ENCODE measurements at regions not wholly inside any gene's neighbourhood (a gene's known extent, or its start where the extent isn't known, plus 50 kb on each side); places are given as distances from the start of the nearest gene placed in this dataset.
"Not testable (repeated sequence)": the region's sequence is repeated elsewhere in the genome, so short reads cannot be mapped to it uniquely, and the experiment has no call there.

- no peak for DNase-seq
Observed at GRCh38 chr6:150456466-150456865, 87.7 kb downstream of the IYD start.

- no peak for DNase-seq
Observed at GRCh38 chr6:150456902-150457643, 88.3 kb downstream of the IYD start.

- no peak for DNase-seq
Observed at GRCh38 chr6:150458579-150458978, 89.8 kb downstream of the IYD start.

GRCh38 chr6:150463852-150464251 is 95.0 kb downstream of the IYD start:
- no peak for DNase-seq

GRCh38 chr6:150464966-150465365 is 96.2 kb downstream of the IYD start:
- no peak for DNase-seq

- DNase-seq, result no peak
Observed at GRCh38 chr6:150465610-150466009, 96.8 kb downstream of the IYD start.

- DNase-seq, result no peak
Observed at GRCh38 chr6:150466196-150466595, 97.4 kb downstream of the IYD start.

- DNase-seq, result no peak
Observed at GRCh38 chr6:150470131-150470530, 101.3 kb downstream of the IYD start.

GRCh38 chr6:150470960-150471665 is 102.3 kb downstream of the IYD start:
- no peak for DNase-seq

- no peak for DNase-seq
Observed at GRCh38 chr6:150478656-150479545, 110.1 kb downstream of the IYD start.

GRCh38 chr6:150482883-150483409 is 114.1 kb downstream of the IYD start:
- no peak for DNase-seq

- no peak for DNase-seq
Observed at GRCh38 chr6:150485161-150485958, 114.3 kb upstream of the PLEKHG1 start.

GRCh38 chr6:150486048-150486447 is 113.6 kb upstream of the PLEKHG1 start:
- no peak for DNase-seq

GRCh38 chr6:150490586-150490985 is 109.1 kb upstream of the PLEKHG1 start:
- no peak for DNase-seq

GRCh38 chr6:150491131-150491810 is 108.4 kb upstream of the PLEKHG1 start:
- no peak for DNase-seq

- DNase-seq, result no peak
Observed at GRCh38 chr6:150491811-150492172, 107.9 kb upstream of the PLEKHG1 start.

GRCh38 chr6:150492507-150492906 is 107.2 kb upstream of the PLEKHG1 start:
- DNase-seq, result no peak

- DNase-seq, result no peak
Observed at GRCh38 chr6:150492941-150493340, 106.7 kb upstream of the PLEKHG1 start.

- DNase-seq, result not testable (repeated sequence)
Observed at GRCh38 chr6:150493552-150493951, 106.1 kb upstream of the PLEKHG1 start.

- DNase-seq, result peak; percentile 76
Observed at GRCh38 chr6:150494241-150494640, 105.4 kb upstream of the PLEKHG1 start.

- DNase-seq, result no peak
Observed at GRCh38 chr6:150495126-150495525, 104.6 kb upstream of the PLEKHG1 start.

- no peak for DNase-seq
Observed at GRCh38 chr6:150496629-150497028, 103.1 kb upstream of the PLEKHG1 start.

Data from left hindlimb (tissue), 1 donor.